Loucy (cell line): ENCODE measurements at regions not wholly inside any gene's neighbourhood (a gene's known extent, or its start where the extent isn't known, plus 50 kb on each side); places are given as distances from the start of the nearest gene placed in this dataset.

Experiments used
- H2AFZ ChIP-seq: fragments of 200-600 bp; sonication (generic); 2 replicates; pipeline ENCODE4 v1.6.0; 2016; ENCODE audit warnings: antibody characterized with exemption, mild to moderate bottlenecking, low read length, moderate library complexity
- H3F3A ChIP-seq: fragments of 200-600 bp; 2 replicates; pipeline ENCODE4 v1.6.0; 2016; ENCODE audit warnings: antibody characterized with exemption, low read depth, mild to moderate bottlenecking
- H3K27me3 ChIP-seq: fragments of 200-600 bp; sonication (generic); 2 replicates; pipeline ENCODE4 v1.6.1; 2014; ENCODE audit warnings: low read length, mild to moderate bottlenecking; ENCODE audit not compliant: insufficient read depth, poor library complexity, severe bottlenecking
- H3K36me3 ChIP-seq: fragments of 200-600 bp; sonication (generic); 2 replicates; pipeline ENCODE4 v1.6.1; 2016; ENCODE audit warnings: low read length; ENCODE audit not compliant: insufficient read depth
- H3K4me1 ChIP-seq: fragments of 200-600 bp; sonication (generic); 2 replicates; pipeline ENCODE4 v1.5.1; 2014; ENCODE audit warnings: low read length, mild to moderate bottlenecking; ENCODE audit not compliant: insufficient read depth, poor library complexity, severe bottlenecking
- H3K4me2 ChIP-seq: fragments of 200-600 bp; sonication (generic); 2 replicates; pipeline ENCODE4 v1.6.0; 2014; ENCODE audit warnings: antibody characterized with exemption, low read length, low read depth, mild to moderate bottlenecking; ENCODE audit not compliant: poor library complexity, severe bottlenecking
- H3K4me3 ChIP-seq: fragments of 200-600 bp; sonication (generic); 2 replicates; pipeline ENCODE4 v1.5.1; 2014; ENCODE audit warnings: low read length, mild to moderate bottlenecking, mixed read lengths; ENCODE audit not compliant: poor library complexity, severe bottlenecking
- H3K79me2 ChIP-seq: fragments of 200-600 bp; sonication (generic); 2 replicates; pipeline ENCODE4 v1.6.1; 2014; ENCODE audit warnings: low read length; ENCODE audit not compliant: insufficient read depth
- H3K9ac ChIP-seq: fragments of 200-600 bp; sonication (generic); 2 replicates; pipeline ENCODE4 v1.6.0; 2014; ENCODE audit warnings: mild to moderate bottlenecking, low read depth, low read length, moderate library complexity; ENCODE audit not compliant: poor library complexity, severe bottlenecking
- H3K9me2 ChIP-seq: fragments of 200-600 bp; sonication (generic); replicated peaks from 2 replicates; pipeline ENCODE4 v1.6.1; 2016; ENCODE audit warnings: low read depth, low read length, mixed read lengths
- H3K9me3 ChIP-seq: fragments of 200-600 bp; sonication (generic); 2 replicates; pipeline ENCODE4 v1.6.1; 2014; ENCODE audit warnings: mild to moderate bottlenecking, antibody characterized with exemption, low read length, low read depth; ENCODE audit not compliant: insufficient read depth
- H4K20me1 ChIP-seq: fragments of 200-600 bp; sonication (generic); 2 replicates; pipeline ENCODE4 v1.6.0; 2014; ENCODE audit warnings: antibody characterized with exemption, low read length, mild to moderate bottlenecking; ENCODE audit not compliant: insufficient read depth, poor library complexity, severe bottlenecking
- CTCF ChIP-seq: fragments of 200-600 bp; sonication (generic); conservative IDR thresholded peaks from 2 replicates; pipeline ENCODE4 v1.5.1; 2014; ENCODE audit warnings: mild to moderate bottlenecking, antibody characterized with exemption, low read length
- EZH2phosphoT487 ChIP-seq: fragments of 200-600 bp; IDR thresholded peaks from 2 replicates; pipeline ENCODE4 v1.6.1; 2018; ENCODE audit warnings: antibody characterized with exemption, mild to moderate bottlenecking, moderate library complexity, borderline replicate concordance

GRCh38 chr18:77666613-77667012 is 417.0 kb downstream of the GALR1 start:
- Histone ChIP-seq H3K4me2 (no peak overlapping the region), H3K9me2 (no peaks in the 10 kb centered on the region), H3K4me1 (no peaks in the 10 kb centered on the region), H3K79me2 (no peaks in the 10 kb centered on the region), H3K4me3 (no peak overlapping the region), H2AFZ (no peak overlapping the region), H3K9me3 (no peaks in the 10 kb centered on the region), H3K36me3 (no peaks in the 10 kb centered on the region), H3K27me3 (no peaks in the 10 kb centered on the region), H3F3A (no peaks in the 10 kb centered on the region), H3K9ac (no peak overlapping the region), H4K20me1 (no peaks in the 10 kb centered on the region)
- TF ChIP-seq CTCF (no peak), EZH2phosphoT487 (no peak)

GRCh38 chr18:77668219-77668618 is 418.6 kb downstream of the GALR1 start:
- Histone ChIP-seq H3K79me2 (no peaks in the 10 kb centered on the region), H3F3A (no peaks in the 10 kb centered on the region), H3K9ac (no peak overlapping the region), H3K4me1 (no peaks in the 10 kb centered on the region), H4K20me1 (no peaks in the 10 kb centered on the region), H3K27me3 (no peaks in the 10 kb centered on the region), H3K4me2 (no peak overlapping the region), H3K9me3 (no peaks in the 10 kb centered on the region), H2AFZ (no peak overlapping the region), H3K36me3 (no peaks in the 10 kb centered on the region), H3K9me2 (no peaks in the 10 kb centered on the region), H3K4me3 (no peak overlapping the region)
- TF ChIP-seq EZH2phosphoT487 (no peak), CTCF (no peak)

GRCh38 chr18:77669331-77669730 is 419.7 kb downstream of the GALR1 start:
- Histone ChIP-seq H3F3A (no peaks in the 10 kb centered on the region), H3K4me3 (no peak overlapping the region), H3K9me2 (no peaks in the 10 kb centered on the region), H3K9ac (no peak overlapping the region), H3K36me3 (no peaks in the 10 kb centered on the region), H3K9me3 (no peaks in the 10 kb centered on the region), H4K20me1 (no peaks in the 10 kb centered on the region), H3K27me3 (no peaks in the 10 kb centered on the region), H3K4me2 (no peak overlapping the region), H3K4me1 (no peaks in the 10 kb centered on the region), H2AFZ (no peak overlapping the region), H3K79me2 (no peaks in the 10 kb centered on the region)
- TF ChIP-seq EZH2phosphoT487: no peak
- TF ChIP-seq CTCF: no peak
